ENCODE measurements at regions not wholly inside any gene's neighbourhood (a gene's known extent, or its start where the extent isn't known, plus 50 kb on each side); places are given as distances from the start of the nearest gene placed in this dataset.

- no peak for TF ChIP-seq SMC3 (IDR thresholded peaks at IDR 0.05; ENCODE audit: borderline replicate concordance, low read length)
- no peak for TF ChIP-seq ELK1 (IDR thresholded peaks at IDR 0.05; ENCODE audit: low read depth, low read length)
- no peak for TF ChIP-seq ZNF384 (IDR thresholded peaks at IDR 0.05; ENCODE audit: borderline replicate concordance, low read depth, low read length)
- no peak for TF ChIP-seq MEF2A (IDR thresholded peaks at IDR 0.05; ENCODE audit: insufficient read depth, low read depth, low read length)
- no peak for TF ChIP-seq RUNX3 (IDR thresholded peaks at IDR 0.05; ENCODE audit: low read length)
- no peak for TF ChIP-seq NR2C2 (IDR thresholded peaks at IDR 0.05; ENCODE audit: borderline replicate concordance, control insufficient read depth, insufficient read length, low read depth)
Measured at GRCh38 chr11:69961738-69962137, 116.4 kb upstream of the ANO1 start (continued).

GRCh38 chr11:69962152-69962551, 116.0 kb upstream of the ANO1 start:
- TF ChIP-seq SIX5 (IDR thresholded peaks at IDR 0.05; ENCODE audit: low read depth, low read length, severe bottlenecking) (no peak), NKRF (conservative IDR thresholded peaks at IDR 0.05) (no peak), IKZF1 (conservative IDR thresholded peaks at IDR 0.05) (no peak), NFYB (IDR thresholded peaks at IDR 0.05; ENCODE audit: insufficient read depth, low read depth, low read length) (no peak), E2F8 (IDR thresholded peaks at IDR 0.05; ENCODE audit: low read depth, partially characterized antibody) (no peak), ZBTB40 (IDR thresholded peaks at IDR 0.05; ENCODE audit: borderline replicate concordance) (no peak)
- ATAC-seq, result no peak
- Histone ChIP-seq H3K27me3 (replicated peaks in 1 of 2; ENCODE audit: control insufficient read depth in 2 of 2, insufficient read depth in 2 of 2, low read length in 1 of 2) (no peaks in the 10 kb centered on the region; a peak in 1 of 4 replicates), H3K4me2 (ENCODE audit: control insufficient read depth, insufficient read depth) (no peak overlapping the region), H3K4me1 (ENCODE audit: control insufficient read depth, insufficient read depth, low read length) (no peaks in the 10 kb centered on the region), H3K9me3 (replicated peaks; ENCODE audit: control insufficient read depth, insufficient read depth, low read length) (no peaks in the 10 kb centered on the region), H3K4me3 (no peak overlapping the region), H3K27ac (ENCODE audit: control insufficient read depth, insufficient read depth) (no peak overlapping the region), H4K20me1 (ENCODE audit: control insufficient read depth, insufficient read depth) (no peaks in the 10 kb centered on the region), H3K9ac (ENCODE audit: control insufficient read depth, insufficient read depth, low read length) (no peak overlapping the region), H2AFZ (ENCODE audit: control insufficient read depth, low read depth, low read length) (no peak overlapping the region), H3K36me3 (ENCODE audit: control insufficient read depth in 2 of 2, insufficient read depth in 2 of 2, low read length in 1 of 2) (no peaks in the 10 kb centered on the region), H3K79me2 (ENCODE audit: control insufficient read depth, insufficient read depth, low read length) (no peaks in the 10 kb centered on the region)
- ChIA-PET RAD21 (ENCODE audit: unreplicated experiment) (no interaction called here), CTCF (interaction anchor here (0.6 kb wide), 1 partner anchor 112 kb away, joined by 4 read pairs; no protein-coding TSS in a partner anchor), SMC1A (ENCODE audit: uncharacterized antibody, unreplicated experiment) (no interaction called here), POLR2A (no interaction called here)
- intact Hi-C loops (cut with micrococcal nuclease; ENCODE audit: unreplicated experiment) (no loop called here), in situ Hi-C loops (cut with MboI) (no loop called here)
- DNase-seq (ENCODE audit: low read depth, low spot score), result no peak
- FAIRE-seq, result no peak
- no TSS peak for BruUV-seq (replicated peaks)
- WGBS (ENCODE audit: insufficient coverage, insufficient replicate concordance, low lambda C conversion rate, missing lambda C conversion rate), result 20% methylated on average over 9 of the region's 9 CpGs

Measured in GM12878 (cell line).